ENCODE measurements at regions not wholly inside any gene's neighbourhood (a gene's known extent, or its start where the extent isn't known, plus 50 kb on each side); places are given as distances from the start of the nearest gene placed in this dataset.

GRCh38 chr5:148748702-148749392 is 77.6 kb upstream of the ADRB2 start:
- Histone ChIP-seq H3K9ac (ENCODE audit: extremely low read depth, insufficient read length, low read length) (no peak overlapping the region), H2AK5ac (ENCODE audit: insufficient read length, low read length) (no peak overlapping the region), H2BK20ac (ENCODE audit: low read depth, low read length, poor library complexity, severe bottlenecking) (no peak overlapping the region), H3K4me2 (ENCODE audit: insufficient read depth, insufficient read length, low read length) (no peak overlapping the region), H4K91ac (ENCODE audit: insufficient read length, low read depth, low read length) (no peak overlapping the region), H3K9me3 (ENCODE audit: control insufficient read depth, low read depth, low read length) (no peaks in the 10 kb centered on the region), H2BK15ac (ENCODE audit: low read depth, low read length) (no peak overlapping the region), H4K5ac (ENCODE audit: insufficient read length, low read depth, low read length) (no peak overlapping the region), H3K18ac (ENCODE audit: insufficient read length, low read depth, low read length) (no peak overlapping the region), H3K27ac (ENCODE audit: insufficient read length, low read depth, low read length) (no peak overlapping the region), H4K20me1 (ENCODE audit: control insufficient read depth, insufficient read depth, insufficient read length) (no peaks in the 10 kb centered on the region), H3K4me1 (ENCODE audit: insufficient read depth, low read length) (no peaks in the 10 kb centered on the region; the same call in 1 of the 2 replicates), H2BK12ac (ENCODE audit: insufficient read length, low read depth, low read length) (no peak overlapping the region), H4K8ac (replicated peaks; ENCODE audit: insufficient read length, low read depth, low read length) (no peak overlapping the region), H3K56ac (ENCODE audit: insufficient read length, low read depth, low read length) (no peak overlapping the region), H2BK5ac (ENCODE audit: insufficient read length, low read length) (no peak overlapping the region), H3K23me2 (ENCODE audit: insufficient read length, low read depth, low read length, poor library complexity, severe bottlenecking) (no peaks in the 10 kb centered on the region), H3K14ac (ENCODE audit: insufficient read depth, low read length) (no peak overlapping the region), H3K4ac (ENCODE audit: low read depth, low read length) (no peak overlapping the region), H3K23ac (ENCODE audit: insufficient read length, low read depth, low read length) (no peak overlapping the region), H2AFZ (ENCODE audit: low read length) (no peak overlapping the region), H3K79me2 (ENCODE audit: insufficient read depth, low read length) (no peaks in the 10 kb centered on the region), H2BK120ac (ENCODE audit: low read depth, low read length, poor library complexity, severe bottlenecking) (no peak overlapping the region), H3K79me1 (ENCODE audit: insufficient read depth, low read depth, low read length, poor library complexity, severe bottlenecking) (no peaks in the 10 kb centered on the region), H3T11ph (ENCODE audit: low read length) (no peak overlapping the region), H3K27me3 (ENCODE audit: insufficient read depth, low read length) (no peaks in the 10 kb centered on the region)
- H3K9me3 Mint-ChIP-seq: peaks cover 4 to 10% of the 10 kb centered on the region in 2 experiments; a peak in 4 of 5 replicates
- no peak overlapping the region for H3K4me3 Mint-ChIP-seq
- H3K36me3 Mint-ChIP-seq (ENCODE audit: insufficient read depth in 1 of 3, low read depth in 3 of 3): peaks cover 0 to 5% (median 2%) of the 10 kb centered on the region in 3 experiments; a peak in 2 of 7 replicates
- no peak for DNase-seq
- H3K27me3 Mint-ChIP-seq (ENCODE audit: low read depth): no peaks in the 10 kb centered on the region
- H3K27ac Mint-ChIP-seq: no peak overlapping the region
- TF ChIP-seq, protein P1, sequence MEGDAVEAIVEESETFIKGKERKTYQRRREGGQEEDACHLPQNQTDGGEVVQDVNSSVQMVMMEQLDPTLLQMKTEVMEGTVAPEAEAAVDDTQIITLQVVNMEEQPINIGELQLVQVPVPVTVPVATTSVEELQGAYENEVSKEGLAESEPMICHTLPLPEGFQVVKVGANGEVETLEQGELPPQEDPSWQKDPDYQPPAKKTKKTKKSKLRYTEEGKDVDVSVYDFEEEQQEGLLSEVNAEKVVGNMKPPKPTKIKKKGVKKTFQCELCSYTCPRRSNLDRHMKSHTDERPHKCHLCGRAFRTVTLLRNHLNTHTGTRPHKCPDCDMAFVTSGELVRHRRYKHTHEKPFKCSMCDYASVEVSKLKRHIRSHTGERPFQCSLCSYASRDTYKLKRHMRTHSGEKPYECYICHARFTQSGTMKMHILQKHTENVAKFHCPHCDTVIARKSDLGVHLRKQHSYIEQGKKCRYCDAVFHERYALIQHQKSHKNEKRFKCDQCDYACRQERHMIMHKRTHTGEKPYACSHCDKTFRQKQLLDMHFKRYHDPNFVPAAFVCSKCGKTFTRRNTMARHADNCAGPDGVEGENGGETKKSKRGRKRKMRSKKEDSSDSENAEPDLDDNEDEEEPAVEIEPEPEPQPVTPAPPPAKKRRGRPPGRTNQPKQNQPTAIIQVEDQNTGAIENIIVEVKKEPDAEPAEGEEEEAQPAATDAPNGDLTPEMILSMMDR (conservative IDR thresholded peaks at IDR 0.05): no peak
- WGBS (ENCODE audit: extremely low coverage, insufficient read length, low lambda C conversion rate): no CpG with 5 or more reads among the region's 4 CpGs
- H3K4me1 Mint-ChIP-seq: peaks cover 7% of the 10 kb centered on the region in 2 experiments

All from H9 (cell line).